Cardiac muscle cell (in vitro differentiated cells and primary cell): ENCODE measurements at regions not wholly inside any gene's neighbourhood (a gene's known extent, or its start where the extent isn't known, plus 50 kb on each side); places are given as distances from the start of the nearest gene placed in this dataset.

Experiments
- DNase-seq, 2 donors: peaks; one replicate each; pipeline versions ENCODE4 v3.0.0 to v3.0.0-alpha.2; 2010 to 2017; ENCODE audit warnings: low read depth in 1 of 2, low spot score in 1 of 2
- H3K27ac ChIP-seq: fragments of 200-600 bp; sonication (generic); 2 replicates; pipeline ENCODE4 v1.5.1; 2016
- H3K27me3 ChIP-seq: fragments of 200-600 bp; sonication (generic); 2 replicates; pipeline ENCODE4 v1.6.0; 2016; ENCODE audit warnings: control low read depth
- H3K36me3 ChIP-seq: fragments of 200-600 bp; sonication (generic); 2 replicates; pipeline ENCODE4 v1.5.1; 2016; ENCODE audit warnings: control low read depth
- H3K4me1 ChIP-seq: fragments of 200-600 bp; sonication (generic); 2 replicates; pipeline ENCODE4 v1.8.1; 2017; ENCODE audit warnings: low read depth, mild to moderate bottlenecking, mixed run types
- H3K4me3 ChIP-seq: fragments of 200-600 bp; sonication (generic); 2 replicates; pipeline ENCODE4 v1.5.1; 2016; ENCODE audit warnings: mild to moderate bottlenecking
- H3K9me3 ChIP-seq: fragments of 200-600 bp; sonication (generic); 2 replicates; pipeline ENCODE4 v1.5.1; 2017; ENCODE audit warnings: low read depth, mild to moderate bottlenecking, control low read depth
- TF ChIP-seq, protein P1 (sequence below): IDR thresholded peaks from 2 replicates; pipeline ENCODE4 v1.5.1; 2012; ENCODE audit warnings: low read depth, mild to moderate bottlenecking, low read length

DNA sequence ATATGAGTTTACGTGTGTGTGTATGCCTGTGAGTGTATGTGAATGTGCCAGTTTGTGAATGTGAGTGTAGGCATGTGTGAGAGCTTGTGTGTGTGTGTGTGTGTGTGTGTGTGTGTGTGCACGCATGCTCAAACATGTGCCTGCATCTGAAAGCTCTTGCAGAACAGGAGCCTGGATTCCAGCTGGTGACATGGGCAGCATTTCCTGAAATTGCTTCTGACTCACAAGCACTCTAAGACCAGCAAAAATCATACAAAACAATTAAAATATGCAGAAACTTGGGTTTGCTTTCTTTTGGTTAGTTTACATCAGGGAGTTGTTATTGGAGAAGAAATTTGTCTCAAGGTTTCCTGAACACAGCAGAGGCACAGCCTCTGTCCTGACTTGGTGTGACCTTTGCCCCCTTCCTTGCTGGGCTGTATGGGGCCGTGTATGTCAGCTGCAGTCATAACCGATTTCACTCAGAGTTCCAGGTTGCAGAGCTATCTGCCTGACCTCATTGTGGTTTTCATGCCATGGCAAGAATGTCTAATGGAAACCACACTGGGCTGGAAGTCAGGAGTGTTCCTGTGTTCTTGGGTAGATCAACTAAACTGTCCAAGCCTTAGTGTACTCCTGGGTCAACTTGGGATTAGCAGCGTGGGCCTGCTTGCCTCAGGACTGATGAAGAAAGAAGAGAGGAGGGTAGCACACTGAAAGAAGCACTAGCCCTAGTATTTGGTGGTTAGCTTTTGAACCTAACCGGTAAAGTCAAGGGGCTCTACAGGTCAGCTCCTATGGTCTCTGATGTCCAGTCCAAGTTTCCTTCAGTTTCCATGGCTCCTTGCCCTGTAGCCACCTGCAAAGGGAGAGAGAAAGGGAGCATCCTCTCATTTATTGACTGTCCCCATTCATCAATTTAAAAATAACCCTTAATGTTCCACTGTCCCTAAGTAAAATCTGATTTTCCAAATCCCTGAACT lies 143.7 kb downstream of the SNX19 start:
- Histone ChIP-seq H3K27me3 (no peaks in the 10 kb centered on the region), H3K27ac (no peak overlapping the region), H3K36me3 (no peaks in the 10 kb centered on the region), H3K9me3 (no peaks in the 10 kb centered on the region), H3K4me3 (no peak overlapping the region), H3K4me1 (no peaks in the 10 kb centered on the region)
- TF ChIP-seq, protein P1, sequence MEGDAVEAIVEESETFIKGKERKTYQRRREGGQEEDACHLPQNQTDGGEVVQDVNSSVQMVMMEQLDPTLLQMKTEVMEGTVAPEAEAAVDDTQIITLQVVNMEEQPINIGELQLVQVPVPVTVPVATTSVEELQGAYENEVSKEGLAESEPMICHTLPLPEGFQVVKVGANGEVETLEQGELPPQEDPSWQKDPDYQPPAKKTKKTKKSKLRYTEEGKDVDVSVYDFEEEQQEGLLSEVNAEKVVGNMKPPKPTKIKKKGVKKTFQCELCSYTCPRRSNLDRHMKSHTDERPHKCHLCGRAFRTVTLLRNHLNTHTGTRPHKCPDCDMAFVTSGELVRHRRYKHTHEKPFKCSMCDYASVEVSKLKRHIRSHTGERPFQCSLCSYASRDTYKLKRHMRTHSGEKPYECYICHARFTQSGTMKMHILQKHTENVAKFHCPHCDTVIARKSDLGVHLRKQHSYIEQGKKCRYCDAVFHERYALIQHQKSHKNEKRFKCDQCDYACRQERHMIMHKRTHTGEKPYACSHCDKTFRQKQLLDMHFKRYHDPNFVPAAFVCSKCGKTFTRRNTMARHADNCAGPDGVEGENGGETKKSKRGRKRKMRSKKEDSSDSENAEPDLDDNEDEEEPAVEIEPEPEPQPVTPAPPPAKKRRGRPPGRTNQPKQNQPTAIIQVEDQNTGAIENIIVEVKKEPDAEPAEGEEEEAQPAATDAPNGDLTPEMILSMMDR, result no peak
- DNase-seq, result peak in 1 of 2 donors; percentile 96

DNA sequence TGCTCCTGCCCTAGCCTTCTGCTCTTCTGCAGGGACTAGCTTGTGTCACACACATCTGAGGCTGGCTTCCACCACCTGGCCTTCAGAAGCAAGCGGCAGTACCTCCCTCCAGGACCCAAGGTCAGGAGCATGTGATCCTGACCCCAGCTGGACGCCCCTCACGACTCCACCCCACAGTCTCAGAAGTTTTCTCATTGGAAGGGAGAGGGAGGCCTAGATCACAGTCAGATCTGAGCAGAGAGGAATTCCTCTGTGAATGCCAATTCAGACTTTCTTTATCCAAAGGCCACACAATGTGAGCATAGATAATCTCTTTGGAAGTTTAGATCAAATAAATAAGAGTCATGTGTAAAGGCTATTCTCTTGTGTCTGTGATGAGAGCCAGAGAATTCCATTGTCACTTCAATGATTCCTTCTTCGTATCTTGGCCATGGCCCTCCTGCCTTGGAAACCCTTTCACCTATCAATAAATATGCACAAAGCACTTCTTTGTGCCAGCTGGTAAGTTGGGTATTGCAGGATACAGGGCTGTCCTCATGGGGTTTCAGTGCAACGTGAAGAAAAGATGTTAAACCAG lies 142.9 kb downstream of the SNX19 start:
- Histone ChIP-seq H3K27me3 (no peaks in the 10 kb centered on the region), H3K4me1 (no peaks in the 10 kb centered on the region), H3K36me3 (no peaks in the 10 kb centered on the region), H3K27ac (no peak overlapping the region), H3K4me3 (no peak overlapping the region), H3K9me3 (no peaks in the 10 kb centered on the region)
- TF ChIP-seq, protein P1, result no peak
- no peak for DNase-seq

DNA sequence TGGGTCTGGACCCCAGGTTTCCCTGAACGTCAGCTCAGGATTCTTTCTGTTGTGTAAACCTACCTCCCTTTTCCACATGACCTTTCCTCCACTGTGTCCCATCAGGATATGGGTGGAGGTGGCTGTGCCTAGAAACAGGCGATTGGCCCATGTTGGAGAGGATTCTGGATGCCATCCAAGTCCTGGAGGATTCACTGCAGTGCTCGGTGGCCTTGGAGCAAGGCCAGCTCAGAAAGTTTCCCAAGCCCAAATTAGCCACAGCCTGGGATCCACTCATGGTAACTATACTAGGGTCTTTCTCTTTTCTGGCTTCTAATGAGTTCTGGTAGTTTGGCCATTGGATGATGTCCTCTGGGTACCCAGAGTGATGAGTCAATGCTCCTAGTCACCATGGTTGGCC lies 141.6 kb downstream of the SNX19 start:
- Histone ChIP-seq H3K9me3 (no peaks in the 10 kb centered on the region), H3K4me1 (no peaks in the 10 kb centered on the region), H3K27ac (no peak overlapping the region), H3K36me3 (no peaks in the 10 kb centered on the region), H3K27me3 (no peaks in the 10 kb centered on the region), H3K4me3 (no peak overlapping the region)
- TF ChIP-seq, protein P1, result no peak
- no peak for DNase-seq

DNA sequence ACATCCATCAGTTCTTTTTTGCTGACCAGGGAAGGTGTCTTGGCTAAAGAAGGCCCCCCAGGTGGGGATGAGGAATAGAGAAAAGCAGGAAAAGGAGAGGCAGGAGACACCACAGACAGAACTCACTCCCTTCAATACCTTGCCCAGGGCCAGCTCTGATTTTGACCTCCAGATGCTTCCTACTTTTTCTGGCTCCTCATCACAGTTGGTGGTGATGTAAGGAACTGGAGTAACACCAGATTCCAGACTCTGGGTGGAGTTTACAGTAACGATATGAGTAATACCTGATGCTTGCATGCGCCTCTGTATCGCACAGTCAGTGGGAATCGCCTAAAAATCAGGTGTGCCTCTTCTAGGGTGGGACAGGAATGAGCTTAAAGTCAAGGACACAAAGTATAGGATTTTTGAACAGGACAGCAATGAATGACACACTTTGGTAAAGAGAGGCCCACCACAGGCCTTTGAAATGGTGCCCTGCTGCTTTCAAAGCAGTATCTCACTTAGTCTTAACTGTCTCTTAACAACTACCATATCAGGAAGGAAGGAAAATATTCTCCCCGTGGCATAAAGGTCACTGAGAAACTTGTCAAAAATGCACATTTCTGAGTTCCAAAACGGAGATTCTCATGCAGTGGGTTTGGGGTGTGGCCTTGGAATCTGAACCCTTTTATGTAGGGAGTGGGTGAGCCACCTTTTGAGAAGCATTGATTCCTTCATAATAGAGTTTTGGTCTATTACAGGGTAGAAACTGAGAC lies 140.8 kb downstream of the SNX19 start:
- H3K27ac ChIP-seq, result no peak overlapping the region
- no peaks in the 10 kb centered on the region for H3K4me1 ChIP-seq
- H3K27me3 ChIP-seq, result no peaks in the 10 kb centered on the region
- H3K36me3 ChIP-seq, result no peaks in the 10 kb centered on the region
- DNase-seq, result no peak
- H3K9me3 ChIP-seq, result no peaks in the 10 kb centered on the region
- H3K4me3 ChIP-seq, result no peak overlapping the region
- TF ChIP-seq, protein P1, result no peak

DNA sequence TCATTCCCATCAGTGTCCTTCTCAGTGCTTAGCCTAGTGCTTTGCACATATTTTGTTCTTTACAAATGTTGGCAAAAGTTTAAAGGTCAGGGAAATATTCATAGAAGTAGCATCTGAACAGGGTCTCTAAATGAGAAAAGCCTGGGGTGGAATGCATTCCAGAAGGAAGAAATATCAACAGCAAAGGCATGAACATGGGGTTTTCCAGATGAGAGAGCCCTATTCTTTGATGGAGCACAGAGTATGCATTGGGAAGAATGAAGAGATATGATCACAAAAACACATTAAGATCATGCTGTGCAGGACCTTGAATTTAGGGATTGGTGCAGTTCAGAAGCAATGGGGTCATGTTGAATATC lies 140.2 kb downstream of the SNX19 start:
- Histone ChIP-seq H3K27ac (no peak overlapping the region), H3K36me3 (no peaks in the 10 kb centered on the region), H3K9me3 (no peaks in the 10 kb centered on the region), H3K27me3 (no peaks in the 10 kb centered on the region), H3K4me1 (no peaks in the 10 kb centered on the region), H3K4me3 (no peak overlapping the region)
- TF ChIP-seq, protein P1, result no peak
- no peak for DNase-seq
